GM20000 (cell line): ENCODE measurements at regions not wholly inside any gene's neighbourhood (a gene's known extent, or its start where the extent isn't known, plus 50 kb on each side); places are given as distances from the start of the nearest gene placed in this dataset.
"Not testable (repeated sequence)": the region's sequence is repeated elsewhere in the genome, so short reads cannot be mapped to it uniquely, and the experiment has no call there.

Experiments
- DNase-seq: peaks from one replicate; pipeline ENCODE4 v3.0.0; 2012; ENCODE audit warnings: low spot score
- TF ChIP-seq, protein P1 (sequence below): IDR thresholded peaks from 2 replicates; pipeline ENCODE4 v1.5.1; 2012; ENCODE audit warnings: mild to moderate bottlenecking, control low read depth; ENCODE audit errors: extremely low read depth, missing control alignments

DNA sequence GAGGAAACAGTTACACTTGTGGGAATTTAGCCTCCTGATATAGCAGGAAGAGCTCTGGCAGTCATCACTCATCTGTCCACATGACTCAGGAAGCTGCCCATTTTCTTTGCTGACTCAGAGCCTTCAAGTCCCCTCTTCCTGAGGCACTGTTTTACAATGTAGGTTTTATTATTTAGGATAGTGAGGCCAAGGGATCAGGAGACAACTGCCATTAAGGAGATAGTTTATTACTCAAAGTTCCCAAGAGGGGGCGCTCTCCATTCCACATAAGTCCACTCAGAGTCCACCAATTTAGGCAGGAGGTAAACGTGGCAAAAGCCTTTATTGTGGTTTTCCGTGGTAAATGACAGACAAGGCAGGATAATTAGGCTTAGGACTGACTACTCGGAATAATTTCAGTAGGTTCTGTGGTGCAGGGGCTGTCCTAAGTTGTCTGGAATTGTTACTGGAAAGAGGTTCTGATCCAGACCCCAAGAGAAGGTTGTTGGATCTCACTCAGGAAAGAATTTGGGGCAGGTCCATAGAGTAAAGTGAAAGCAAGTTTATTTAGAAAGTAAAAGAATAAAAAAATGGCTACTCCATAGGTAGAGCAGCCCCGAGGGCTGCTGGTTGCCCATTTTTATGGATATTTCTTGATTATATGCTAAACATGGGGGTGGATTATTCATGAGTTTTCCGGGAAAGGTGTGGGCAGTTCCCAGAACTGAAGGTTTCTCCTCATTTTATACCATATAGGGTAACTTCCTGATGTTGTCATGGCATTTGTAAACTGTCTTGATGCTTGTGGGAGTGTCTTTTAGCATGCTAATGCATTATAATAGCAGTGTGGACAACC is 96.0 kb upstream of the RAB40AL start:
- no peak for DNase-seq
- TF ChIP-seq, protein P1, sequence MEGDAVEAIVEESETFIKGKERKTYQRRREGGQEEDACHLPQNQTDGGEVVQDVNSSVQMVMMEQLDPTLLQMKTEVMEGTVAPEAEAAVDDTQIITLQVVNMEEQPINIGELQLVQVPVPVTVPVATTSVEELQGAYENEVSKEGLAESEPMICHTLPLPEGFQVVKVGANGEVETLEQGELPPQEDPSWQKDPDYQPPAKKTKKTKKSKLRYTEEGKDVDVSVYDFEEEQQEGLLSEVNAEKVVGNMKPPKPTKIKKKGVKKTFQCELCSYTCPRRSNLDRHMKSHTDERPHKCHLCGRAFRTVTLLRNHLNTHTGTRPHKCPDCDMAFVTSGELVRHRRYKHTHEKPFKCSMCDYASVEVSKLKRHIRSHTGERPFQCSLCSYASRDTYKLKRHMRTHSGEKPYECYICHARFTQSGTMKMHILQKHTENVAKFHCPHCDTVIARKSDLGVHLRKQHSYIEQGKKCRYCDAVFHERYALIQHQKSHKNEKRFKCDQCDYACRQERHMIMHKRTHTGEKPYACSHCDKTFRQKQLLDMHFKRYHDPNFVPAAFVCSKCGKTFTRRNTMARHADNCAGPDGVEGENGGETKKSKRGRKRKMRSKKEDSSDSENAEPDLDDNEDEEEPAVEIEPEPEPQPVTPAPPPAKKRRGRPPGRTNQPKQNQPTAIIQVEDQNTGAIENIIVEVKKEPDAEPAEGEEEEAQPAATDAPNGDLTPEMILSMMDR = no peak

DNA sequence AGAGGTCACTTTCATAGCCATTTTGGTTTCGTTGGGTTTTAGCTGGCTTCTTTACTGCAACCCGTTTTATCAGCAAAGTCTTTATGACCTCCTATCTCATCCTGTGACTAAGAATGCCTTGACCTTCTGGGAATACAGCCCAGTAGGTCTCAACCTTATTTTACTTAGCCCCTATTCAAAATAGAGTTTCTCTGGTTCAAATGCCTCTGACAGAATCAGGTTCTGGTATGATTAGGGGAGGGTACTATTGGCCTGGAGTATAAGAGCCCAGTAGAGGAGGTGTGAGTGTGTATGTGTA is 95.4 kb upstream of the RAB40AL start:
- TF ChIP-seq, protein P1 = no peak
- DNase-seq = no peak

DNA sequence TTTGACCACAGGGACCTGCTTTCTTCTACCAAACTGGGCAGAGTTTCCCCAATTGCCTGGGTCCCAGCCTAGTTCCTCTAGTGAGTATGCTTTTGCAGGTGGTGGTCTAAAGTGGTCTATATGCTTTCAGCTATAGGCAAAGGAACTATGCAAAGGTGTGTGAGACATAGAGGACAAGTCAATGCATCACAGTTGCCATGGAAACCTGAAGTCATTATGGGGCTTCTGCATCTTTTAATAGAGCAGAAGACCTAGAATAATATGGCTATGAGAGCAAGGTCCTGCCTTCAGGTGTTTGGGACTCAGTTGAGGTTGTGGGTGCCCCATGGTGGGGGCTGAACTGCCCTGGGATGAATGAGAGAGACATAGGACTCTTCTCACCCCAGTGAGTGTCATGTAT is 92.1 kb upstream of the RAB40AL start:
- TF ChIP-seq, protein P1 = no peak
- DNase-seq = no peak

DNA sequence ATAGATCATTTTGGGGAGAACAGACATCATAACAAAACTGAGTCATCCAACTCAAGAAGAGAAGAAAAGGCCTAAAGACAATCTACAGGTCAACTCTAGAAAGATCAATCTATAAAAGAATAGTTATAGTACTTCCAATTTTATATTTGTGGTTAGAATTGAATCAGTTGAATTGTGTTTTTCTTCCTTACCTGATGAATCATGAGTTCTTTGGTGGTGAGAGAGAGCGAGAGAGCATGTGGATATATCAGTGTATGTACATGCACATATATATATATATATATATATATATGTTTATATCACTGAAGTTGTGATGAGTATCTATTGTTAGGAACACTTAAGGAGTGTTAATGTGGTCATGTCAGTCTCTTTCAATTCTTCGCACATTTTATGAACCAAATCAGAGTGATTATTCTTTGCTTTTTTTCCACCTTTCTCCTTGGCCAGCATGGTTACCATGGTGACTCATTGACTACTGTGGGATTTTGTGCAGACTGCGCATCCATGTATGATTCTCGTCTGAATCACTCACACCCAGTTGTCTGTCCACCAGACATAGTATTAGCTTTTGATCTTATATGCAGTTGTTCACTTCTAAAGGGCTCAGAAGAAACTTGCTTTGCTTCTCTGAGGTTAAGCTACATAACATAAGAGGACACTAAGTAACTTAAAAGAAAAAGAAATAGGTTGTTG is 90.4 kb upstream of the RAB40AL start:
- DNase-seq = no peak
- TF ChIP-seq, protein P1 = no peak

DNA sequence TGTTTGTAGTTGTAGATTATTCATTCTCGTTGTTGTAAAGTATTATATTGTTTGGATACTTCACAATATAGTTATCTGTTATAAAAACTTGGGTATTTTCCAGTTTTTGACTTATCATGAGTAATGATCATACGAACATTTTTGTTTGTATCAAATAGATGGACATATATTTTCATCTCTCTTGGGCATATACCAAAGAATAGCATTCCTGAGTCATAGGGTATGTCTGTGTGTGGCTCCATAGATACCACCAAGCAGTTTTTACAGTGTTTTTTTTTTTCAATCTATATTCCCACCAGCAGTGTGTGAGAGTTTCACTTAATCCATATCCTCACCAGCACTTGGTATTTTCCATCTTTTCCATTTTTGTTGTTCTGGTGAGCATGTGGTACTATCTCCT is 89.7 kb upstream of the RAB40AL start:
- no peak for DNase-seq
- TF ChIP-seq, protein P1 = no peak

DNA sequence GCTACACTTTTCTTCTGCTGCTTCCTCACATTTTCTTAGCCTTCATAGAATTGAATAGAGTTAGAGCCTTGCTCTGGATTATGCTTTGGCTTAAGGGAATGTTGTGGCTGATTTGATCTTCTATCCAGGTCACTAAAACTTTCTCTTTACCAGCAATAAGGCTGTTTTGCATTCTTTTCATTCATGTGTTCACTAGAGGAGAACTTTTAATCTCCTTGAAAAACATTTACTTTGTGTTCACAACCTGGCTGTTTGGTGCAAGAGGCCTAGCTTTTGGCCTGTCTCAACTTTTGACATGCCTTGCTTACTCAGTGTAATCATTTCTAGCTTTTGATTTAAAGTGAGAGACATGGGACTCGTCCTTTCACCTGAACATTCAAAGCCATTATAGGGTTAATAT is 87.7 kb upstream of the RAB40AL start:
- DNase-seq = no peak
- TF ChIP-seq, protein P1 = no peak

DNA sequence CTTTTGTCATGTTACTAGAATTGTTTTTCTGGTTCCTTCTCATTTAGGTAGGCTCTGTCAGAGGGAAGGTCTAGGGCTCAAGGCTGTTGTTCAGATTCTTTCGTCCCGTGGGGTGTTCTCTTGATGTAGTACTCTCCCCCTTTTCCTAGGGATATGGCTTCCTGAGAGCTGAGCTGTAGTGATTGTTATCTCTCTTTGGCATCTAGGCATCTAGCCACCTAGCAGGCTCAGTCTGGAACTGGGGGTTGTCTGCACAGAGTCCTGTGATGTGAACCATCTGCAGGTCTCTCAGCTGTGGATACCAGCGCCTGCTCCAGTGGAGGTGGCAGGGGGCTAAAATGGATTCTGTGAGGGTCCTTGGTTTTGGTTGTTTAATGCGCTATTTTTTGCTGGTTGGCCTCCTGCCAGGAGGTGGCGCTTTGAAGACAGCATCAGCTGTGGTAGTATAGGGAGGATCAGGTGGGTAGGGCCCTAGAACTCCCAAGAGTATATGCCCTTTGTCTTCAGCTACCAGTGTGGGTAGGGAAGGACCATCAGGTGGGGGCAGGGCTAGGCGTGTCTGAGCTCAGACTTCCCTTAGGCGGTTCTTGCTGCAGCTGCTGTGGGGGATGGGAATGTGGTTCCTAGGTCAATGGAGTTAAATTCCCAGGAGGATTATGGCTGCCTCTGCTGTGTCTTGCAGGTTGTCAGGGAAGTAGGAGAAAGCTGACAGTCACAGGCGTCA is 78.1 kb upstream of the RAB40AL start:
- not testable (repeated sequence) for DNase-seq
